Calu3 (cell line): ENCODE measurements at regions not wholly inside any gene's neighbourhood (a gene's known extent, or its start where the extent isn't known, plus 50 kb on each side); places are given as distances from the start of the nearest gene placed in this dataset.

Source experiments
- BruUV-seq: library from RNA; stranded (reverse); fragments of 400-500 nt; replicated peaks from 2 replicates; lab custom pipeline; 2021; lab: Mats Ljungman, UMichigan
- CTCF ChIA-PET: fragments of 300-600 bp; sonication (Branson Sonifier 250); formaldehyde crosslinking; loops from one replicate; lab custom pipeline; 2022; ENCODE audit warnings: antibody characterized with exemption; lab: Charles Lee
- DNase-seq: peaks from one replicate; pipeline ENCODE4 v3.0.0; 2022
- H3K27ac Mint-ChIP-seq: one replicate; pipeline ENCODE4 v1.8.0; 2022; ENCODE audit warnings: mixed read lengths; ENCODE audit not compliant: unreplicated experiment
- H3K27me3 Mint-ChIP-seq: one replicate; pipeline ENCODE4 v1.8.0; 2022; ENCODE audit warnings: mixed read lengths; ENCODE audit not compliant: unreplicated experiment
- H3K36me3 Mint-ChIP-seq: one replicate; pipeline ENCODE4 v1.8.0; 2022; ENCODE audit warnings: mild to moderate bottlenecking, moderate library complexity, mixed read lengths; ENCODE audit not compliant: insufficient read depth, unreplicated experiment
- H3K4me1 Mint-ChIP-seq: one replicate; pipeline ENCODE4 v1.8.0; 2022; ENCODE audit warnings: mild to moderate bottlenecking, low read depth, mixed read lengths; ENCODE audit not compliant: unreplicated experiment
- H3K4me3 Mint-ChIP-seq: one replicate; pipeline ENCODE4 v1.8.0; 2022; ENCODE audit warnings: mild to moderate bottlenecking, low read depth, moderate library complexity, mixed read lengths; ENCODE audit not compliant: unreplicated experiment
- H3K9me3 Mint-ChIP-seq: one replicate; pipeline ENCODE4 v1.8.0; 2022; ENCODE audit warnings: low read depth, mixed read lengths; ENCODE audit not compliant: unreplicated experiment
- intact Hi-C: fragments of 100-400 bp; cut with micrococcal nuclease; formaldehyde crosslinking; loops from one replicate; pipeline ENCODE4 v1.10.0; 2022; ENCODE audit not compliant: unreplicated experiment
- TF ChIP-seq, protein P1 (sequence below): fragments of 200-600 bp; IDR thresholded peaks from one replicate; pipeline ENCODE4 v1.8.0; 2022; ENCODE audit warnings: antibody characterized with exemption; ENCODE audit not compliant: unreplicated experiment

DNA sequence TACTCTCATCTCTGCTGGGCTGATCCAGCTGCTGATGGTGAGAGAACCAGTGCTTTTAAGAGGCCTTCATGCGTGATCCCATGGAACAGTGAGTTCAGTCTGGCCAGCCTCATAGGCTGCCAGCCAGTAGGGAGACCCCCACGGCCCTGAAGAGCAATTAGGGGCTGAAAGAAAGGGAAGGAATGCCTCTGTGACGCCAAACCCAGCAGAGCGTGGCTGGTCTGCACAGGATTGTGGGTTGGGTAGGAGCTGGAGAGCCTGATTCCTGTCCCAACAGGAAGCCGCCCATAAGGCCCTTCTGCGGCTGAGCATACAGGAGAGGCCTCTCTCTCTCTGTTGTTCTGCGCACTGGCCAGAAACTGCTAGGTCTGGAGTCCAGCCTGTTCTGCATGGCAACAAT is 181.5 kb upstream of the E2F8 start:
- Mint-ChIP-seq H3K27me3 (peaks cover 68% of the 10 kb centered on the region), H3K27ac (no peak overlapping the region), H3K9me3 (no peaks in the 10 kb centered on the region), H3K4me1 (peaks cover 13% of the 10 kb centered on the region), H3K4me3 (no peak overlapping the region), H3K36me3 (no peaks in the 10 kb centered on the region)
- TF ChIP-seq, protein P1, sequence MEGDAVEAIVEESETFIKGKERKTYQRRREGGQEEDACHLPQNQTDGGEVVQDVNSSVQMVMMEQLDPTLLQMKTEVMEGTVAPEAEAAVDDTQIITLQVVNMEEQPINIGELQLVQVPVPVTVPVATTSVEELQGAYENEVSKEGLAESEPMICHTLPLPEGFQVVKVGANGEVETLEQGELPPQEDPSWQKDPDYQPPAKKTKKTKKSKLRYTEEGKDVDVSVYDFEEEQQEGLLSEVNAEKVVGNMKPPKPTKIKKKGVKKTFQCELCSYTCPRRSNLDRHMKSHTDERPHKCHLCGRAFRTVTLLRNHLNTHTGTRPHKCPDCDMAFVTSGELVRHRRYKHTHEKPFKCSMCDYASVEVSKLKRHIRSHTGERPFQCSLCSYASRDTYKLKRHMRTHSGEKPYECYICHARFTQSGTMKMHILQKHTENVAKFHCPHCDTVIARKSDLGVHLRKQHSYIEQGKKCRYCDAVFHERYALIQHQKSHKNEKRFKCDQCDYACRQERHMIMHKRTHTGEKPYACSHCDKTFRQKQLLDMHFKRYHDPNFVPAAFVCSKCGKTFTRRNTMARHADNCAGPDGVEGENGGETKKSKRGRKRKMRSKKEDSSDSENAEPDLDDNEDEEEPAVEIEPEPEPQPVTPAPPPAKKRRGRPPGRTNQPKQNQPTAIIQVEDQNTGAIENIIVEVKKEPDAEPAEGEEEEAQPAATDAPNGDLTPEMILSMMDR: no peak
- no TSS peak for BruUV-seq
- intact Hi-C loops: no loop called here
- CTCF ChIA-PET: no interaction called here
- DNase-seq: no peak

DNA sequence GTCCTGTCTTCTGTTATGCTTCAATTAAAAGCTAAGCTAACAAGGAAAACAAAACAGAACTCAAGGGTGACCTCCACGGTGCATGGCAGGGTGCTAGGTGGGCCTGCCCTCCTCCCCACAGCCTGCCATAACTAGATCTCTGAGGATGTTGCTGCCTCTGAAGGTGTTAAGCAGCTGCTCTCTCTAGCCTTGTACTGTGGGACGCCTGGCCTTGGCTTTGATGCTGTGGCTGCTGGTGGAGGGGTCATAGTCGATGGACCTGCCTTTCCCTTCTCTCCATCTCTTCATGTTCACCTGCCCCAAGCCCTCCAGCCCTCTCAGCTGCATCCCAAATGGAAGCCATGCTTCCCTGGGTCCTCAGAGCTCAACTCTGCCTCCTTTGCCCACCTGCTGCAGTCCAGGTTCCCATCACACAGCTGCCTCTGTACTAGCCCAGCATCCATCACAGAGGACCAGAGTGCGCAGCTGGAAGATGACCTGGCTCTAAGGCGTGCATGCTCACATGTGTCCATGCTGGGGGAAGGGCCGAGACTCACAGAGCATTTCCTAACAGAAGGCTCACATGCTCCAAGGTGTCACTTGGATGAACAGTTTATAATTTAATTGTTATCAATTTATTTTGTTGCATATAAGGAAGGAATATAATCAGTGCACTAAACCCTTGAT is 180.3 kb upstream of the E2F8 start:
- no peak for DNase-seq
- BruUV-seq: no TSS peak
- TF ChIP-seq, protein P1: no peak
- intact Hi-C loops: no loop called here
- Mint-ChIP-seq H3K4me3 (no peak overlapping the region), H3K4me1 (peaks cover 13% of the 10 kb centered on the region), H3K9me3 (no peaks in the 10 kb centered on the region), H3K27ac (no peak overlapping the region), H3K27me3 (peaks cover 62% of the 10 kb centered on the region), H3K36me3 (no peaks in the 10 kb centered on the region)
- CTCF ChIA-PET: no interaction called here

DNA sequence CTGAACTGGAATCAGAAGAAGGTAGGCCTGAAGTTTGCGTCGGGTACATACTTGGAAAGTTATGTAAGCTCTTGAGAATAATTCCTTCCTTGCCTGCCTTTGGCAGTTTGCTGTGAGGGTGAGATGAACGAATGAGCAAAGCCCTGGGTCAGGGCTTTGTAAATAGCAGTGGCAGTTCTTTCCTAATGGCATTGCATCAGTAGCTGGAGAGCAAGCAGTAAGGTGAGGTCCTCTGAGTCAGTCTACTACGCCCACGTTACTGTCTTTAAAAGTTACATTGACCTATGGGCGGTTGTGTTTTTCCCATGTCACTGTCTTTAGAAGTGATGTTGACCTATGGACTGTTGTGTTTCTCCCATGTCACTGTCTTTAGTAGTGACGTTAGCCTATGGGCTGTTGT is 179.1 kb upstream of the E2F8 start:
- peaks cover 2% of the 10 kb centered on the region for H3K9me3 Mint-ChIP-seq
- H3K4me1 Mint-ChIP-seq: peaks cover 13% of the 10 kb centered on the region
- H3K27me3 Mint-ChIP-seq: peaks cover 58% of the 10 kb centered on the region
- TF ChIP-seq, protein P1: no peak
- no TSS peak for BruUV-seq
- DNase-seq: no peak
- peak overlapping the region; percentile 25 for H3K27ac Mint-ChIP-seq
- CTCF ChIA-PET: no interaction called here
- intact Hi-C loops: no loop called here
- no peaks in the 10 kb centered on the region for H3K36me3 Mint-ChIP-seq
- peak overlapping the region; percentile 8 for H3K4me3 Mint-ChIP-seq

DNA sequence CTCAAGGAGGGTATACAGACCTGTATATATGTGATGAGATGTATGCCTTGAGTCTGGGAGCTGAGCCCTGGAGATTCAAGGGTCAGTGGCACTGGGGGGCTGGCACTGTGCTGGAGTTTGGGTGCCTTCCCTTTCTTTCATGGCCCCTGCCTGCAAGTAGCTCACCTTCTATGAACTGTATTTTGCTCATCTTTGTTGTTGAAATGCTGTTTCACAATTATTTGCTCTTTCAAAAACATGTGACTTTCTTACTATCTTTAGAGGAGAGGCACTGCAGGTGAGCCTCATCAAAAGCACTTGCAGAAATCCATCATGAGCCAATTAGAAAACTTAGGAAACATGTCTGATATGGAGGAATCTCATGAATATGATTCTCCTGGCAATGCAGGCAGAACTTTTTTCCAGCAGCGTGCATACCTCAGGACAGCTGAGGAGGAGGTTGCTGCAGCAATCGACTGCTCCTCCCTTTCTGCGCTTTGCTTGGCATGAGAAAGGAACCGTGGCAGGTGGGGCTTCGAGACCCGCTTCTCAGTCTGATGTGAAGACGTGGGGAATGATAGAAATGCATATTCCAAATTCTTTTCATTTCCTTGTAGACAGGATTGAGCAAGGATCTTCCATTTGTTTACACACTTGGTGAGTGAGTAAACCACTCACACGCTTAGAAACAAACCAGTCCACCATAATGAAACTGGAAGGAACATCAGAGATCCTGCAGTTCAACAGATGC is 178.4 kb upstream of the E2F8 start:
- TF ChIP-seq, protein P1: no peak
- Mint-ChIP-seq H3K4me3 (peak overlapping the region; percentile 8), H3K27ac (peak overlapping the region; percentile 25), H3K36me3 (no peaks in the 10 kb centered on the region), H3K9me3 (peaks cover 4% of the 10 kb centered on the region), H3K4me1 (peaks cover 13% of the 10 kb centered on the region), H3K27me3 (peaks cover 58% of the 10 kb centered on the region)
- CTCF ChIA-PET: no interaction called here
- BruUV-seq: no TSS peak
- DNase-seq: no peak
- intact Hi-C loops: no loop called here
